ENCODE measurements at regions not wholly inside any gene's neighbourhood (a gene's known extent, or its start where the extent isn't known, plus 50 kb on each side); places are given as distances from the start of the nearest gene placed in this dataset.
"Not testable (repeated sequence)": the region's sequence is repeated elsewhere in the genome, so short reads cannot be mapped to it uniquely, and the experiment has no call there.

DNA sequence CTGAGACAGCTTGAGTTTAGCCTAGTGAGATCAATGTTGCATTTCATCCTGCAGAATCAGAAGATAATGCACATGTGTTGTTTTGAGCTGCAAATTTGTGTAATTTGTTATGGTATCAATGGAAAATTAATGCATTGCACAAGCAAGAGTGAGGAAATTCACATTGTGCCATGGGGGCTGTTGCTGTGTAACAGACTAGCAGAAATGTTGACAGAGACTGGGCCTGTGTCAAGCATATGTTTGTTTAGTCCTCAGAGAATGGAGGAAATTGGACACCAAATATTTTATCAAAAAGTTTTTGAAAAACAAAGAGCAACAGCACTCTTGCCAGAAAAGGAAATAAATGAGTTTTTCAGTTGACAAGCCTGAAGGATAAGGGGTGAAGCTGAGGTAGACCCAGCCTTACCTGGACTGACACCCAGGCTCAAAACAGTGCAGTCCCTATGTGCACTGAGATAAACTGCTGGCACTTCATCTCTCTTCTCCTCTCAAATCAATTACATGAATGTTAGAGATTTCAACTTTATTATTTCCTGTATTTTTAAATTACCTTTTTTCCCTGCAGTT is 1150.0 kb downstream of the FSCB start:
- Mint-ChIP-seq H3K9me3 (no peaks in the 10 kb centered on the region), H3K4me3 (no peak overlapping the region), H3K27me3 (ENCODE audit: low read depth) (no peaks in the 10 kb centered on the region), H3K27ac (ENCODE audit: unreplicated experiment) (no peak overlapping the region), H3K4me1 (no peaks in the 10 kb centered on the region), H3K36me3 (ENCODE audit: low read depth) (no peaks in the 10 kb centered on the region)
- DNase-seq (ENCODE audit: low read depth, low spot score), result no peak
- TF ChIP-seq, protein P1, sequence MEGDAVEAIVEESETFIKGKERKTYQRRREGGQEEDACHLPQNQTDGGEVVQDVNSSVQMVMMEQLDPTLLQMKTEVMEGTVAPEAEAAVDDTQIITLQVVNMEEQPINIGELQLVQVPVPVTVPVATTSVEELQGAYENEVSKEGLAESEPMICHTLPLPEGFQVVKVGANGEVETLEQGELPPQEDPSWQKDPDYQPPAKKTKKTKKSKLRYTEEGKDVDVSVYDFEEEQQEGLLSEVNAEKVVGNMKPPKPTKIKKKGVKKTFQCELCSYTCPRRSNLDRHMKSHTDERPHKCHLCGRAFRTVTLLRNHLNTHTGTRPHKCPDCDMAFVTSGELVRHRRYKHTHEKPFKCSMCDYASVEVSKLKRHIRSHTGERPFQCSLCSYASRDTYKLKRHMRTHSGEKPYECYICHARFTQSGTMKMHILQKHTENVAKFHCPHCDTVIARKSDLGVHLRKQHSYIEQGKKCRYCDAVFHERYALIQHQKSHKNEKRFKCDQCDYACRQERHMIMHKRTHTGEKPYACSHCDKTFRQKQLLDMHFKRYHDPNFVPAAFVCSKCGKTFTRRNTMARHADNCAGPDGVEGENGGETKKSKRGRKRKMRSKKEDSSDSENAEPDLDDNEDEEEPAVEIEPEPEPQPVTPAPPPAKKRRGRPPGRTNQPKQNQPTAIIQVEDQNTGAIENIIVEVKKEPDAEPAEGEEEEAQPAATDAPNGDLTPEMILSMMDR (conservative IDR thresholded peaks at IDR 0.05), result no peak

DNA sequence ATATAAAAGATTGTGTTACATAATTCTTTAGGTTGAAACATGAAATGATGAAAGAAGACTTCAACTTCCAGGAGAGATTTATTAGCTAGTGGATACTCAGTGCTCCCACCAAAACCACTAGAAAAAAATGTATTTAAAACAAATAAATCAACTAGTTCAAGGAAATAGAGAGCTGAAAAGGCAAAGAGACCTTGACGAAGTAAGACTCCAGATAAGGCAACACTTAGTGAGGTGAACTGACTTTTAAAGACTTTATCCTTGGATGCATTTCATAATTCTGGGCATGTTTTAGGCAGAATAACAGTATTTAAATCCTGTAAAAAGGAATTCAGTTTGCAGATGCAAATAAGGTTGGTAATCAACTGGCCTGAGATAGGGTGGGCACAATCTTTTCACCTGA is 1150.7 kb downstream of the FSCB start:
- H3K9me3 Mint-ChIP-seq, result no peaks in the 10 kb centered on the region
- H3K4me3 Mint-ChIP-seq, result no peak overlapping the region
- H3K27ac Mint-ChIP-seq (ENCODE audit: unreplicated experiment), result no peak overlapping the region
- no peaks in the 10 kb centered on the region for H3K36me3 Mint-ChIP-seq (ENCODE audit: low read depth)
- no peaks in the 10 kb centered on the region for H3K27me3 Mint-ChIP-seq (ENCODE audit: low read depth)
- TF ChIP-seq, protein P1 (conservative IDR thresholded peaks at IDR 0.05), result no peak
- H3K4me1 Mint-ChIP-seq, result no peaks in the 10 kb centered on the region
- DNase-seq (ENCODE audit: low read depth, low spot score), result no peak

DNA sequence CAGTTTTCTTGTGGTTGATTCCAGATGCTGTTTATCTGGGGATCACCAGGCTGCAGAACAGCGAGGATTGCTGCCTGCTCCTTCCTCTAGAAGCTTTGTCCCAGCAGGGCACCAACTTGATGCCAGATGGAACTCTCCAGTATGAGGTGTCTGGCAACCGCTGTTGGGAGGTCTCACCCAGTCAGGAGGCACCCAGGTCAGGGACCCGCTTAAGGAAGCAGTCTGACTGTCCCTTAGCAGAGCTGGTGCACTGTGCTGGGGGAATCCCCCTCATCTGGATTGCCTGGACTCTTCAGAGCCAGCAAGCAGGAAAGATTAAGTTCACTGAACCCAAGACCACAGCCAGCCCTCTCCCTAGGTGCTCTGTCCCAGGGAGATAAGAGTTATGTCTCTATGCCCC is 1165.2 kb downstream of the FSCB start:
- TF ChIP-seq, protein P1 (conservative IDR thresholded peaks at IDR 0.05), result no peak
- Mint-ChIP-seq H3K36me3 (ENCODE audit: low read depth) (peaks cover 6% of the 10 kb centered on the region), H3K27ac (ENCODE audit: unreplicated experiment) (no peak overlapping the region), H3K9me3 (peaks cover 11% of the 10 kb centered on the region), H3K4me1 (no peaks in the 10 kb centered on the region), H3K4me3 (no peak overlapping the region), H3K27me3 (ENCODE audit: low read depth) (no peaks in the 10 kb centered on the region)
- DNase-seq (ENCODE audit: low read depth, low spot score), result no peak

DNA sequence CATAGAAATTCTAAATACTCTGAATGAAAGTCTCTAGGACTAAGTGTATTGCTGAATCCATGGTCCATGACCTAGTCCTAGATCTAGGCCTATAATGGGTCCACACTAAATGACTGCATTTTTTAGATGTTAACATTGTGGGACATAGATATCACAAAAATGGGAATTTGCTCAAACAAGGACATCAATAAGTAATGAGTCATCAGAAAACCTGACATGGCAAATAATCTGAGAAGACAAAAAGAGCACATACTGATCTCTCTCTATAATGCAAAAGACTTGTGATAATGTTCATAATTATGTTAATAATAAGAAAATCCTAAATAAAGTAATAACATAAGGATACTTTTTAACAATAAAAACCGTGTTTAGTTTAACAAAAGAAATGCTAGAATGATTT is 1168.4 kb downstream of the FSCB start:
- Mint-ChIP-seq H3K9me3 (peaks cover 4% of the 10 kb centered on the region), H3K4me1 (no peaks in the 10 kb centered on the region), H3K4me3 (no peak overlapping the region), H3K27me3 (ENCODE audit: low read depth) (no peaks in the 10 kb centered on the region), H3K36me3 (ENCODE audit: low read depth) (no peaks in the 10 kb centered on the region), H3K27ac (ENCODE audit: unreplicated experiment) (no peak overlapping the region)
- DNase-seq (ENCODE audit: low read depth, low spot score), result no peak
- TF ChIP-seq, protein P1 (conservative IDR thresholded peaks at IDR 0.05), result no peak

DNA sequence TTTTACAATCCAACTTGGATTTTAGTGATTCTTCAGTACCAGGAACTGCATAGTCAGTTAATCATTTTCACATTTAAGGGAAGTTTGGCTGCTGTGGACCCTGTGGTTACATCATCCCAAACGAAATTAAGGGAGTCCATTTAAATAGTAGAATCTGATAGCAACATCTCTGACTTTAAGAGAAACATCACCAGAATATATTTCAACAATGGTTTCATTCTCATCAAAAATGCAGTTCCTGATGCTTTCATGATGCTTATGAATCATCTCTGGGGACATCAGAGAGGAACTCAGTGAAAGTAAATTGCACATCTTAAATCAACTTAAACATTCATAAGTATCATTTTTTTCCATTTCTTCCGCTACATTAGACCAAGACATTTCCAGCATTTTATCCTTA is 1170.7 kb downstream of the FSCB start:
- peaks cover 3% of the 10 kb centered on the region for H3K9me3 Mint-ChIP-seq
- H3K27me3 Mint-ChIP-seq (ENCODE audit: low read depth), result no peaks in the 10 kb centered on the region
- H3K27ac Mint-ChIP-seq (ENCODE audit: unreplicated experiment), result no peak overlapping the region
- H3K4me3 Mint-ChIP-seq, result no peak overlapping the region
- TF ChIP-seq, protein P1 (conservative IDR thresholded peaks at IDR 0.05), result no peak
- H3K36me3 Mint-ChIP-seq (ENCODE audit: low read depth), result no peaks in the 10 kb centered on the region
- no peak for DNase-seq (ENCODE audit: low read depth, low spot score)
- H3K4me1 Mint-ChIP-seq, result no peaks in the 10 kb centered on the region

DNA sequence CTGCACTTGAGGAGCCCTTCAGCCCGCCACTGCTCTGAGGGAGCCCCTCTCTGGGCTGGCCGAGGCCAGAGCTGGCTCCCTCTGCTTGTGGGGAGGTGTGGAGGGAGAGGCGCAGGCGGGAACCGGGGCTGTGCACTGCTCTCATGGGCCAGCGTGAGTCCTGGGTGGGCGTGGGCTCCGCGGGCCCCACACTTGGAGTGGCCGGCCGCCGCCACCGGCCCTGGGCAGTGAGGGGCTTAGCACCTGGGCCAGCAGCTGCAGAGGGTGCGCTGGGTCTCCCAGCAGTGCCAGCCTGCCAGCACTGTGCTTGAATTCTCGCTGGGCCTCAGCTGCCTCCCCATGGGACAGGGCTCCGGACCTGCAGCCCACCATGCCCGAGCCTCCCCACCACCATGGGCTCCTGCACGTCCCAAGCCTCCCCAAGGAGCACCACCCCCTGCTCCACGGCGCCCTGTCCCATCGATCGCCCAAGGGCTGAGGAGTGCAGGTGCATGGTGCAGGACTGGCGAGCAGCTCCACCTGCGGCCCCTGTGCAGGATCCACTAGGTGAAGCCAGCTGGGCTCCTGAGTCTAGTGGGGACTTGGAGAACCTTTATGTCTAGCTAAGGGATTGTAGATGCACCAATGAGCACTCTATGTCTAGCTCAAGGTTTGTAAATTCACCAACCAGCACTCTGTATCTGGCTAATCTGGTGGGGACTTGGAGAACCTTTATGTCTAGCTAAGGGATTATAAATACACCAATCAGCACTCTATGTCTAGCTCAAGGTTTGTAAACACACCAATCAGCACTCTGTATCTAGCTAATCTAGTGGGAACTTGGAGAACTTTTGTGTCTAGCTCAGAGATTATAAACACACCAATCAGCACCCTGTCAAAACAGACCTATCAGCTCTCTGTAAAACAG is 1180.3 kb downstream of the FSCB start:
- not testable (repeated sequence) for H3K9me3 Mint-ChIP-seq; H3K27me3 Mint-ChIP-seq (ENCODE audit: low read depth); H3K27ac Mint-ChIP-seq (ENCODE audit: unreplicated experiment); H3K36me3 Mint-ChIP-seq (ENCODE audit: low read depth); H3K4me1 Mint-ChIP-seq; H3K4me3 Mint-ChIP-seq; DNase-seq (ENCODE audit: low read depth, low spot score)

Measured in neural crest cell (in vitro differentiated cells).